ENCODE measurements at regions not wholly inside any gene's neighbourhood (a gene's known extent, or its start where the extent isn't known, plus 50 kb on each side); places are given as distances from the start of the nearest gene placed in this dataset.

GRCh38 chr9:118871531-118871930, 497.7 kb downstream of the BRINP1 start:
- no peak overlapping the region for H3K4me3 Mint-ChIP-seq
- Histone ChIP-seq H3K27ac (ENCODE audit: low read depth, low read length) (no peak overlapping the region), H3K27me3 (ENCODE audit: control insufficient read depth, insufficient read depth, low read length, poor library complexity, severe bottlenecking) (no peaks in the 10 kb centered on the region), H3K4me3 (ENCODE audit: low read length) (no peak overlapping the region), H3K4me1 (ENCODE audit: control insufficient read depth, insufficient read depth, low read length) (no peaks in the 10 kb centered on the region), H3K9me3 (ENCODE audit: control insufficient read depth, low read length) (no peaks in the 10 kb centered on the region), H3K36me3 (ENCODE audit: control insufficient read depth, insufficient read depth, low read length) (no peaks in the 10 kb centered on the region), H3K9ac (ENCODE audit: extremely low read depth, low read length, poor library complexity, severe bottlenecking) (no peak overlapping the region)
- H3K27ac Mint-ChIP-seq = no peak overlapping the region
- no peaks in the 10 kb centered on the region for H3K4me1 Mint-ChIP-seq
- 92 to 93% methylated on average over 2 to 6 of the region's 6 CpGs for WGBS, 2 experiments (ENCODE audit: insufficient coverage in 1 of 2, insufficient read length in 1 of 2)
- H3K36me3 Mint-ChIP-seq (ENCODE audit: low read depth) = no peaks in the 10 kb centered on the region
- DNase-seq = no peak
- H3K27me3 Mint-ChIP-seq (ENCODE audit: insufficient read depth) = no peaks in the 10 kb centered on the region
- no peak for TF ChIP-seq CTCF (conservative IDR thresholded peaks at IDR 0.05)
- no peaks in the 10 kb centered on the region for H3K9me3 Mint-ChIP-seq

GRCh38 chr9:118882684-118883083, 486.6 kb downstream of the BRINP1 start:
- no peak overlapping the region for H3K9ac ChIP-seq (ENCODE audit: extremely low read depth, low read length, poor library complexity, severe bottlenecking)
- Mint-ChIP-seq H3K4me1 (peaks cover 11% of the 10 kb centered on the region), H3K4me3 (no peak overlapping the region), H3K9me3 (no peaks in the 10 kb centered on the region), H3K36me3 (ENCODE audit: low read depth) (no peaks in the 10 kb centered on the region), H3K27me3 (ENCODE audit: insufficient read depth) (no peaks in the 10 kb centered on the region), H3K27ac (no peak overlapping the region)
- WGBS, 2 experiments (ENCODE audit: insufficient coverage in 1 of 2, insufficient read length in 1 of 2) = 96% methylated on average over 4 of the region's 4 CpGs; no CpG with 5 or more reads in 1 of the 2 experiments
- H3K27me3 ChIP-seq (ENCODE audit: control insufficient read depth, insufficient read depth, low read length, poor library complexity, severe bottlenecking) = no peaks in the 10 kb centered on the region
- no peak overlapping the region for H3K27ac ChIP-seq (ENCODE audit: low read depth, low read length)
- H3K36me3 ChIP-seq (ENCODE audit: control insufficient read depth, insufficient read depth, low read length) = no peaks in the 10 kb centered on the region
- no peak for DNase-seq
- no peaks in the 10 kb centered on the region for H3K4me1 ChIP-seq (ENCODE audit: control insufficient read depth, insufficient read depth, low read length)
- no peaks in the 10 kb centered on the region for H3K9me3 ChIP-seq (ENCODE audit: control insufficient read depth, low read length)
- H3K4me3 ChIP-seq (ENCODE audit: low read length) = no peak overlapping the region
- TF ChIP-seq CTCF (conservative IDR thresholded peaks at IDR 0.05) = no peak

GRCh38 chr9:118883411-118883810, 485.8 kb downstream of the BRINP1 start:
- no peak for DNase-seq
- no peaks in the 10 kb centered on the region for H3K27me3 Mint-ChIP-seq (ENCODE audit: insufficient read depth)
- H3K36me3 Mint-ChIP-seq (ENCODE audit: low read depth) = no peaks in the 10 kb centered on the region
- no peaks in the 10 kb centered on the region for H3K36me3 ChIP-seq (ENCODE audit: control insufficient read depth, insufficient read depth, low read length)
- H3K4me3 ChIP-seq (ENCODE audit: low read length) = no peak overlapping the region
- no peak for TF ChIP-seq CTCF (conservative IDR thresholded peaks at IDR 0.05)
- H3K4me3 Mint-ChIP-seq = no peak overlapping the region
- 89 to 100% methylated on average over 1 to 2 of the region's 2 CpGs for WGBS, 2 experiments (ENCODE audit: insufficient coverage in 1 of 2, insufficient read length in 1 of 2)
- H3K4me1 ChIP-seq (ENCODE audit: control insufficient read depth, insufficient read depth, low read length) = no peaks in the 10 kb centered on the region
- no peak overlapping the region for H3K9ac ChIP-seq (ENCODE audit: extremely low read depth, low read length, poor library complexity, severe bottlenecking)
- H3K27ac ChIP-seq (ENCODE audit: low read depth, low read length) = no peak overlapping the region
- H3K9me3 ChIP-seq (ENCODE audit: control insufficient read depth, low read length) = no peaks in the 10 kb centered on the region
- no peaks in the 10 kb centered on the region for H3K9me3 Mint-ChIP-seq
- no peaks in the 10 kb centered on the region for H3K27me3 ChIP-seq (ENCODE audit: control insufficient read depth, insufficient read depth, low read length, poor library complexity, severe bottlenecking)
- no peak overlapping the region for H3K27ac Mint-ChIP-seq
- H3K4me1 Mint-ChIP-seq = peaks cover 11% of the 10 kb centered on the region

Data from endodermal cell (in vitro differentiated cells).